MV-4-11 (cell line): ENCODE measurements at regions not wholly inside any gene's neighbourhood (a gene's known extent, or its start where the extent isn't known, plus 50 kb on each side); places are given as distances from the start of the nearest gene placed in this dataset.
A peak's percentile ranks its signal among the peaks of the same experiment; 100 is the strongest.

Experiments
- DNase-seq: peaks from one replicate; lab custom pipeline; 2025; lab: John Stamatoyannopoulos, UW

- DNase-seq, result no peak
Observed at GRCh38 chr5:167750586-167750985, 540.9 kb upstream of the WWC1 start.

GRCh38 chr5:167752936-167753335 lies 538.5 kb upstream of the WWC1 start:
- no peak for DNase-seq

- no peak for DNase-seq
Observed at GRCh38 chr5:167753725-167754490, 537.5 kb upstream of the WWC1 start.

GRCh38 chr5:167754501-167755021 lies 536.9 kb upstream of the WWC1 start:
- DNase-seq, result no peak

- DNase-seq, result no peak
Observed at GRCh38 chr5:167755420-167755819, 536.0 kb upstream of the WWC1 start.

- no peak for DNase-seq
Observed at GRCh38 chr5:167759057-167759821, 532.2 kb upstream of the WWC1 start.

GRCh38 chr5:167763772-167764171 lies 527.7 kb upstream of the WWC1 start:
- no peak for DNase-seq

GRCh38 chr5:167764641-167765289 lies 526.7 kb upstream of the WWC1 start:
- DNase-seq, result no peak

GRCh38 chr5:167765352-167765751 lies 526.1 kb upstream of the WWC1 start:
- no peak for DNase-seq

- DNase-seq, result no peak
Observed at GRCh38 chr5:167766957-167767356, 524.5 kb upstream of the WWC1 start.

- DNase-seq, result no peak
Observed at GRCh38 chr5:167767795-167768194, 523.6 kb upstream of the WWC1 start.

- no peak for DNase-seq
Observed at GRCh38 chr5:167769846-167770413, 521.5 kb upstream of the WWC1 start.

- no peak for DNase-seq
Observed at GRCh38 chr5:167770461-167770860, 521.0 kb upstream of the WWC1 start.

- DNase-seq, result no peak
Observed at GRCh38 chr5:167771571-167771970, 519.9 kb upstream of the WWC1 start.

GRCh38 chr5:167773668-167774301 lies 517.7 kb upstream of the WWC1 start:
- DNase-seq, result no peak

- DNase-seq, result no peak
Observed at GRCh38 chr5:167777746-167778145, 513.7 kb upstream of the WWC1 start.

GRCh38 chr5:167778228-167778627 lies 513.2 kb upstream of the WWC1 start:
- no peak for DNase-seq

- DNase-seq, result no peak
Observed at GRCh38 chr5:167779644-167780043, 511.8 kb upstream of the WWC1 start.

- no peak for DNase-seq
Observed at GRCh38 chr5:167780177-167780576, 511.3 kb upstream of the WWC1 start.

GRCh38 chr5:167783145-167783817 lies 508.2 kb upstream of the WWC1 start:
- DNase-seq, result peak; percentile 26

- DNase-seq, result peak; percentile 83
Observed at GRCh38 chr5:167785106-167785505, 506.3 kb upstream of the WWC1 start.
